ENCODE measurements at regions not wholly inside any gene's neighbourhood (a gene's known extent, or its start where the extent isn't known, plus 50 kb on each side); places are given as distances from the start of the nearest gene placed in this dataset.

DNA sequence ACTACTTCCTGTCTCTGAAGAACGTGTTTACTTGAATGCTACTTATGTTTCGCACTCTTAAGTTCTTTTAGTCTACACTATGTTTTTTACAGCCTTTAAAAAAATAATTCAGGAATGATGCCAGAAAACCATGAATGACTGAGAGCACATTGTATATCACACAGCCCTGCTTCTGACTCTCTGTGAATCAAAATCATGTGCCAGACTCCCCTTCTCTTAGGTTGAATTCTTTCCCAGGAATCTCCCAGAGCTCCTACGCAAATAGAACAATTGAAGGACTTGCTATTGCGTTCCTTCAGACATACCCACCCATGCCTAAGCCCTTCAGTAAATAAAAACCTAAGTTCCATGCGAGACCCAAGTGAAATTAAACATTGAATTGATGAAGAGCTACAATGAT is 782.0 kb upstream of the ALCAM start:
- TF ChIP-seq, protein P1, sequence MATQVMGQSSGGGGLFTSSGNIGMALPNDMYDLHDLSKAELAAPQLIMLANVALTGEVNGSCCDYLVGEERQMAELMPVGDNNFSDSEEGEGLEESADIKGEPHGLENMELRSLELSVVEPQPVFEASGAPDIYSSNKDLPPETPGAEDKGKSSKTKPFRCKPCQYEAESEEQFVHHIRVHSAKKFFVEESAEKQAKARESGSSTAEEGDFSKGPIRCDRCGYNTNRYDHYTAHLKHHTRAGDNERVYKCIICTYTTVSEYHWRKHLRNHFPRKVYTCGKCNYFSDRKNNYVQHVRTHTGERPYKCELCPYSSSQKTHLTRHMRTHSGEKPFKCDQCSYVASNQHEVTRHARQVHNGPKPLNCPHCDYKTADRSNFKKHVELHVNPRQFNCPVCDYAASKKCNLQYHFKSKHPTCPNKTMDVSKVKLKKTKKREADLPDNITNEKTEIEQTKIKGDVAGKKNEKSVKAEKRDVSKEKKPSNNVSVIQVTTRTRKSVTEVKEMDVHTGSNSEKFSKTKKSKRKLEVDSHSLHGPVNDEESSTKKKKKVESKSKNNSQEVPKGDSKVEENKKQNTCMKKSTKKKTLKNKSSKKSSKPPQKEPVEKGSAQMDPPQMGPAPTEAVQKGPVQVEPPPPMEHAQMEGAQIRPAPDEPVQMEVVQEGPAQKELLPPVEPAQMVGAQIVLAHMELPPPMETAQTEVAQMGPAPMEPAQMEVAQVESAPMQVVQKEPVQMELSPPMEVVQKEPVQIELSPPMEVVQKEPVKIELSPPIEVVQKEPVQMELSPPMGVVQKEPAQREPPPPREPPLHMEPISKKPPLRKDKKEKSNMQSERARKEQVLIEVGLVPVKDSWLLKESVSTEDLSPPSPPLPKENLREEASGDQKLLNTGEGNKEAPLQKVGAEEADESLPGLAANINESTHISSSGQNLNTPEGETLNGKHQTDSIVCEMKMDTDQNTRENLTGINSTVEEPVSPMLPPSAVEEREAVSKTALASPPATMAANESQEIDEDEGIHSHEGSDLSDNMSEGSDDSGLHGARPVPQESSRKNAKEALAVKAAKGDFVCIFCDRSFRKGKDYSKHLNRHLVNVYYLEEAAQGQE (IDR thresholded peaks at IDR 0.05; ENCODE audit: insufficient read depth in 1 of 2, low read depth in 2 of 2, low read length in 1 of 2): no peak
- no peak for TF ChIP-seq POLR2AphosphoS5 (IDR thresholded peaks at IDR 0.05; ENCODE audit: low read depth, low read length)
- TF ChIP-seq, protein P2, sequence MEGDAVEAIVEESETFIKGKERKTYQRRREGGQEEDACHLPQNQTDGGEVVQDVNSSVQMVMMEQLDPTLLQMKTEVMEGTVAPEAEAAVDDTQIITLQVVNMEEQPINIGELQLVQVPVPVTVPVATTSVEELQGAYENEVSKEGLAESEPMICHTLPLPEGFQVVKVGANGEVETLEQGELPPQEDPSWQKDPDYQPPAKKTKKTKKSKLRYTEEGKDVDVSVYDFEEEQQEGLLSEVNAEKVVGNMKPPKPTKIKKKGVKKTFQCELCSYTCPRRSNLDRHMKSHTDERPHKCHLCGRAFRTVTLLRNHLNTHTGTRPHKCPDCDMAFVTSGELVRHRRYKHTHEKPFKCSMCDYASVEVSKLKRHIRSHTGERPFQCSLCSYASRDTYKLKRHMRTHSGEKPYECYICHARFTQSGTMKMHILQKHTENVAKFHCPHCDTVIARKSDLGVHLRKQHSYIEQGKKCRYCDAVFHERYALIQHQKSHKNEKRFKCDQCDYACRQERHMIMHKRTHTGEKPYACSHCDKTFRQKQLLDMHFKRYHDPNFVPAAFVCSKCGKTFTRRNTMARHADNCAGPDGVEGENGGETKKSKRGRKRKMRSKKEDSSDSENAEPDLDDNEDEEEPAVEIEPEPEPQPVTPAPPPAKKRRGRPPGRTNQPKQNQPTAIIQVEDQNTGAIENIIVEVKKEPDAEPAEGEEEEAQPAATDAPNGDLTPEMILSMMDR (IDR thresholded peaks at IDR 0.05): no peak
